HG03196 (cell line): ENCODE measurements at regions not wholly inside any gene's neighbourhood (a gene's known extent, or its start where the extent isn't known, plus 50 kb on each side); places are given as distances from the start of the nearest gene placed in this dataset.

ENCODE experiments used
- ATAC-seq: cut with Tn5 transposase; IDR thresholded peaks from one replicate; pipeline ENCODE4 v1.9.1; 2021; ENCODE audit not compliant: unreplicated experiment

DNA sequence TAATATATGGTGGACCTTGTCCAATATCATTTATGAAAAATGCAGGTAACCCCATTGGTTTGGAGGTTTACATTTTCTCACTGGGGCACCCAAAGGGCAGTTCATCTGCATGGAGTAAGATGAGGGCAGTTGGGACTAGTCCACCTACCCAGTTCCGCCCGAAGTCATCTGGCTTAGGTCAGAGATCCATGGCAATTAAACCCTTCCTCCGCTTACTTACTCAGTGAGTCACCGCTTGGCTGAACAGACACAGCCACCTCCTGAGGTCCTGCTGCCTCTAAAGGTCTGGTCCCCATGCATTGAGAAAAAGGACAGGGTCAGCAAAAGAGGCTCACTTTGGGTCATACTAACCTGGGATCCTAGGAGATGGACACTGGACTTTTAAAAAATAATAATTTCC is 102.9 kb upstream of the PRL start:
- ATAC-seq: no peak

DNA sequence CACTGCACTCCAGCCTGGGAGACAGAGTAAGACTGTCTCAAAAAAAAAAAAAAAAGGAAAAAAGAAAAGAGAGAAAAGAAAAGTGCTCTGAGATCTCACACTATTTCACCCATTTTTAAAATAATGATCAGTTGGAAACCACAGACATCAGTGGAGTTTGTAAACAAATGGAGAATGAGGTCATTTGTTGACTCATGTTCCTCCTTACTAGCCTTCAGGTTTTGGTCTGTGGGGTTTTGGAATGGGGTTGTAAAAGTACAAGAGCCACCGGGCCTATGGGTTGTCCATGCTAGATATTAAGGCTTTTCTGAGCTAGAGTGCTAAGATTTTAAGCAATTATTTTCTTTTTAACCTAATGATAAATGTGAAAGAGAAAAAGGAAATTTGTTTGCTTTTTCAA is 104.4 kb upstream of the PRL start:
- no peak for ATAC-seq

DNA sequence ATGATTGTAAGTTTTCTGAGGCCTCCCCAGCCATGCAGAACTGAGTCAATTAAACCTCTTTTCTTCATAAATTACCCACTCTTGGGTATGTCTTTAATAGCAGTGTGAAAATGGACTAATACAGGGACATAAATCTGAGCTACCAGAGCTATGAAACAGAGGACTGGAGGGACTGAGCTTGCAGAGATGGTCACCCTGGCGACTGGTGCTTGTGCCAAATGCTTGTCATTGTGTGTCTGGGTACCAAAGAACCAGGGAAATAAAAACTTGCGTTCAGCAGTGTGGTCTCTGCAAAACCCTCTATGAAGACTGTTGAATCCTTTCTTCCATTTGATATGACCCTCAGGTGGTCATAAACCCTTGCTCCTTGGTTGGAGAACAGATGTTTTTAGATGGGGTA is 105.1 kb upstream of the PRL start:
- ATAC-seq: no peak

DNA sequence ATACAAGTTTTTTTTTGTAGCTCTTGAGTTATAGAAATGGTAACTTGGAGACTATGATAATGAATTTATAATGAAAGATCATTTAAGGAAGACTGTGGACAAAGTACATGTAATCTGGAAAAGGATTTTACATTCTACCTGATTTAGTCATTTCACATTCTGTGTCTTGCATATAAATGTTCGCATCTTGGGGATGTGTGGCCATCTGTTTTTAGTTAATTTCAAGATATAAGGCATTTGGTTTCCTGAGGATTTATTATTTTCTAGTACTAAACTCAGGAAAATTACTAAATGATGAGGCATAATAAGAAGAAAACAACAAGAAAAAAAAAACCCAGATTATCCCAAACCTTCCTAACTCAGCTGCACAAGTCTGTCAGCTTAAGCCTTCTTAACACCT is 112.7 kb upstream of the PRL start:
- no peak for ATAC-seq

DNA sequence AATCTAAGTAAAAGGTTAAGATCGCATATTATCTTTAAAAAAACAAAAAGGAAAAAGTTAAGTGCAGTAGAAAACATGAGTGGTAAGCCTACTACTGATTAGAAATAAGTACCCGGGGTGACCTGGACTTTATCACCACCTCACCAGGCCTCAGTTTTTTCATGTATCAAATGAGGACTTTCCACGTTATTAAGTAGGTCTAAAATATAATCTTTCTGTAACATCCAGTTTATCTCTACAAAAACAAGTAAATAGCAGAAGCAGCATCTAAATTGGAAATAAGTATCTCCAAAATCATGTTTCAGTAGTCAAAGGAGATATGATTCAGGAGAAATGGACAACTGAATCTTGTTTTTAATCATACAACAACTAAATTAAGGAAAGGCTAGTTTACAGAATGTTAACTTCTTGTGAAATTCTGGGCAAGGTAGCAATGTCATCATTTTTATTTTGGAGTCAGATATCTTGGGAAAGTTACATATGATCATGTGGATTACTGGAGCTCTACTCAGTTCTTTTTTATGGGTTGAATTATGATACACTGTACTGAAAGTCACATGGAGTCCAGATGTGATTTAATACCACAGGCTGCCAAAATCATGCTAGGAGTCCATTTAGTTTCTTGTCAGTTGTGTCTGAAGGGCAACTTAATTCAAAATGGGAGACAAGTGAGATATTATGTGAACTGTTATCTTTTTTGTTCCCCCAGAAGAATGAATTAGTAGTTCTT is 114.7 kb upstream of the PRL start:
- no peak for ATAC-seq

DNA sequence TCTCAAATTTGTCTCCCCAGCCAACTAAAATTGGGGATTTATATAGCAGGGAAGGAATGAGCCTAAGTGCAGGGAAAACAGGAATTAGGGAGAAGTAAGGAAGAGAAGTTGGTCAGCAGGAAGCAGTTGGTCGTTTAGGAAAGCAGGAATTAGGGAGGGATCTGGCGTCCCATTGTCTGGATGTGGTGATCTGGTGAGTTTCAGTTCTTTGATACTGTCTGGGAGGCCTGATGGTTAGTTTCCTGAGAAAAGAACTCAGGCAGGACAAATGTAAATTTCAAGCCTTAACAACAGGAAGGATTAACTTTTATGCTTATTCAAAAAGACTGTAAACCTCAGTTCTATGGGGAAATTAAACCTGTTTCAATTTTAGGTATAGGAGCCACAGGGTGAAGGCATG is 116.2 kb upstream of the PRL start:
- ATAC-seq: no peak

DNA sequence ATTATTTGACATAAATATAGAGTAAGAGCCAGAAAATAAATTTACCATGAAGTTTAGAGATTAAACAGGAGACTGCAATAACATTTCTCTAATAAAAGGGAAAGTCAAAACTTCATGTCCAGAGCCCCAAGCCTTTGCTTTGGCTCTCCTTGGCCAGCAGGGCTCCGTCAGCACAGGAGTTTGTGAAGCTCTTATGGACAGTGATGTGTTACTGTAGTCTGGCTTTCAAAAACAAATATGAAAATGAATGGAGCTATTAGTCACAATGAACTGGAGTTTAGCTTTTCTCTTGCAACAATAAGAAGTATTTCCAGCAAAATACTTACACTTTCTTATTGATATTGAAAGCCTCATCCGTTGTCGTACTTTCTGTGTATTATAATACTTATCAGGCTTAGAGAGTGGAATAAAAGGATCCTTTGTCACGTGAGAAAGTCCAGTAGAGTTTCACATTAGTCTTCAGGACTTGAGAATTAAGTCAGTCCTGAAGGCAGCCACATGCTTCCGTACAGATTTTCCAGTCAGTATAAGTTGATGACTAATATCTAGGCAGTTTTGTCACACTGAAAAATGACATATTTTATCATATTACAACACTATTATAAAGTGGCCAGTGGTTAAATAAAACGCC is 117.0 kb upstream of the PRL start:
- ATAC-seq: no peak

DNA sequence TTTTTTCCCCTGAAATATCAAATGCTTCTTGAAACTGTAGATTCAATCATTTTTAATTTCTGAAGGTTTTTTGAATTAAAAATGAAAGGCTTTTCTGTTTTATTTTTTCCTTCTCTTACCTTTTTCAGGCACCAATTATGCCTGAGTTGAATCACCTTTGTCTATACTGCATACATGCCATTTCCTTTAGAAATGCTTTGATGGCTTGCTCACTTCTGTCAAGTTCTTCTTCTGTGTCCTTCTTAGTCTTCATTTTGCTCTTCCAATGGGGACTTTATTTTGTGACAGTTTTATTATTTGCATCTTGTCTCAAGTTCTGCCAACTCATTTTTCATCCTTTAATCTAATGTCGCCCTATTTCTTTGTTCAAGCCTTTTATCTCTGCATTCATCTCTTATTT is 121.9 kb upstream of the PRL start:
- no peak for ATAC-seq

DNA sequence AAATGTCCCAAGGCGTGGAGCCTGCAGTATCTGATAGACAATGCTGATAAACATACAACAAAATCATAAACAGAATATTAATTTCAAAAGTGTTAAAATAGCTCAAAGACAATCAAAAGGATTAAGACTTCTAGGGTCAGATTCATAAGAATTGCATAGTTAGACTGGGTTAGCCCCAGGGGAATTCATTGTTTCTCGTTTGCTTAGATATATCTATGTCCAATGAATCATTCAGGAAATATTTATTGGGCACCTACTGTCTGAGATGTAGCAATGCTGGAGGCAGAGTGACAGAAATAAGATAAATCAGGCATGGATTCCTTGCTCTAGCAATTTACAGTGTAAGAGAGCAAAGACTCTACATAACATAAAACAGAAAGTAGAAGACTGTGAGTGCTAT is 124.4 kb upstream of the PRL start:
- no peak for ATAC-seq

DNA sequence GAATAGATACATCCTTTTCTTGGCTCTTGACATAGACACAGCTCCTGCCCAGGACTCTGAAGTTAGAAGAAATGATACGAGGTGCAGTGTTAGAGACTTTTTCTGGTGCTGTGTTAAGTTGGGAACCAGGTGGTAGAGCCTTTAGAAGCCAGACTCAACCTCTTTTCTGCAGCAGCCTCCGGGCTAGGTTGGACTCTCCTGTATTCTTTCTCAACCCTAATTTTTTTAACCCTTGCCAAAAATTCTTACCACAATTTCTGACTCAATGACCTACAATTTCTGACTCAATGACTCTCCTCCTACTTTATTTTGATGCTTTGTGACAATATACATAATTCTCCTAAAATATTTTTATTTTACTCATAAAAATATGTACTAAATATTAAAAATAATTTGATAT is 127.4 kb upstream of the PRL start:
- ATAC-seq: no peak

DNA sequence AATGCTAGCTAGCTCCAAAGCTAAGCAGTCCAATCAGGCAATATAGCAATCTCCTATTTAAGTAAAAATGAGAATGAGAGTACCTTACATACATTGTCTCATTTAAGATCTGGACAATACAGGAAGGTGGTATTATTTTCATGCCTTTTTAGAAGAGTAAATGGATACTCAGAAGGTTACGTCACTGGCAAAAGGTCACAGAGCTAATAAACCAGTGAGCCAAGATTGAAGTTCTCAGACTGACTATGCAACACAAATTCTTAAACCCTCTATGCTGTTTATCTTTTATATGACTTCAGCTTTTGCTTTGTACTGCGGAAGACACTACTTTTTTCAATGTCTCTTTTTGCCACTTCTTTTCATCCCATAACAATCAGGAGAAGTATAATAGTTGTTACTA is 135.2 kb upstream of the PRL start:
- no peak for ATAC-seq

DNA sequence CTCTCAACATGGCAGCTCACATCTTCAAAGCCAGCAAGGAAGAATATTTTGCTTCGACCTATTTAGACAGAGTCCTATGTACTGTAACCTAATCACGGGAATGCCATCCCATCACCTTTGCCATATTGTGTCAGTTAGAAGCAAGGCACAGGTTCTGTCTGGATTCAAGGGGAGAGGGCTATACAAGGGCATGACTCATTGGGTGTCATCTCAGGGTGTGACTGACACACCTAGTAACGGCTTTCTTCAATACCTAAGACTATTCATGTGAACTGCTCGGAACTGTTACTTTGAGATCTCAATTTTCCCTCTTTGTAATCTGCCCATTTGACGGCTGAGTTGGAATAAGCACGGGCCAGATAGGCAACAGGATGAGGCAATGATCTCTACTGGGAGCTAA is 135.6 kb upstream of the HDGFL1 start:
- no peak for ATAC-seq

DNA sequence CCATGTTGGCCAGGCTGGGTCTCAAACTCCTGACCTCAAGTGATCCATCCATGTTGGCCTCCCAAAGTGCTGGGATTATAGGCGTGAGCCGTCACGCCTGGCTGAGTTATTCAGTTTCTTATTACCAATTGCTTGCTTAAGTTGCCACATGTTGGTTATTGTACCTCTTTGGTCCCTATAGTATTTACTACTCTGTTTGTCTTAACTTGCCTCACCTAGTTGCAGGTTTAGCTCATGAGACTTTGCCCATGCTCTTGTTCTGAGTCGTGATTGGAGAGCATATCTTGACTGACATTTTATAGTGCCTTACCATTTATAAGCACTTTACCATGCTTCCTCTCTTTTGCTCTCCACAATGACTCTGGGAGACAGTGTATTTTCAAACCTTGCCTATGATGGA is 134.2 kb upstream of the HDGFL1 start:
- no peak for ATAC-seq

DNA sequence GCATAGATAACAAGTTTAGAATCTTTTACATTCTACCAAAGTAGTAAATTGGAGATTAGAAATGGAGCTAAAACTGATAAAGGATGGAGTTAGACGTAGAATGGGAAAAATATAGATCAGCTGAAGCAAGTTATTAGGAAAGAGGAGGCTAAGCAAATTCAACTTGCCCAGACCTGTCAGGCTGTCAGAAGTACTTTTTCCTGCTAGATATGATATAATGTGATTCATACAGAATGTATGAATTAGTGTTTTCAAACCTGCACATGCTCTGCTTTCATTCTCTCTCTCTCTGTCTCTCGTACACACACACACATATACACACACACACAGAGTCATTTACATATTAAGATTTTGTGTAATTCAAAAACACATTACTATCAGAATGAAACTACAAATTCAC is 133.2 kb upstream of the HDGFL1 start:
- no peak for ATAC-seq

DNA sequence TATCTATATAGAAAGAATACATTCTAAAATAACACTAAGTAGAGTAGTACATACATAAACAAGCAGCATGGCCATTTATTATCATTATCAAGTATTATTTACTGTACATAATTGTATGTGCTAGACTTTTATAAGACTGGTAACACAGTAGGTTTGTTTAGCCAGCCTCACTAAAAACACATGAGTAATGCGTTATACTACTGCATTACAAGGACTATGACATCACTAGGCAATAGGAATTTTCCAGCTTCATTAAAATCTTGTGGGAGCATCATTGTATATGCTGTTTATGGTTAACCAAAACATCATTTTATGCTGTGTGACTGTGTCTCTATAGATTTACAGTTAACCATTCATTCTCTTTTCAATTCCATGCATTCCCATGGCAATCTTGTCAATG is 131.7 kb upstream of the HDGFL1 start:
- ATAC-seq: no peak

DNA sequence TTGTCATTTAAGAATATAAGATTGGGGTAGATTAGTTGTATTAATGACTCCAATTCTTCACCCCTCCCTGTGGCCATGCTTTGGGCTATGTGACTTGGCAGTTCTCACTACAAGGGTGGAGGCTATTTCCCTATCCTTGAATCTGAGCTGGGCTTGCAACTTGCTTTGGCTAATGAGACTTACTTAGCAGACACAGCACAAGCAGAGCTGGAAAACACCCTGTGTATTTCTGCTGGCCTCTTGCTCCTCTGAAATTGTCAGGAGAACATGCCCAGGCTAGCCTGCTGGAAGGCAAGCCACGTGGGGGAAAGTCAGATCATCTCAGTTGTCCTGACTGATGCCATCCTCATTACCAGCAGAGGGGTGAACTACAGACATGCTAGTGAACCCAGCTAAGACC is 126.5 kb upstream of the HDGFL1 start:
- no peak for ATAC-seq

DNA sequence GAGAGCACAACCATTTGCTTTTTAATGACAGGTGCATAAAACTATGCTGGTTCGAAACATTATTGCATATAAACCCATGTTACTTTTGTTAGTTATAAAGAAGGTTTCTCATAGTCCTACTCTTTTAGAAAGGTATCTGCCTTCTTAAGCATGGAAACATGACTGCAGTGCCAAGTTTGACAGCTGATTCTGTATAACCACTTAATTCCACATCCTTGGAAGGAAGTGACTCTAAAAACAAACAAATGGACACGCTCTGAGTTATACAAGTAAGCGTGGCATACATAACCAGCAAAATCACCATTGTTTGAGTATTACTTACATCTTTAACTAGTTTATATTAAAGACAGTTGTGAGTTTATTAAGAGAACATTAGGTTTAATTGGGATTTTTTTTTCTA is 125.0 kb upstream of the HDGFL1 start:
- no peak for ATAC-seq

DNA sequence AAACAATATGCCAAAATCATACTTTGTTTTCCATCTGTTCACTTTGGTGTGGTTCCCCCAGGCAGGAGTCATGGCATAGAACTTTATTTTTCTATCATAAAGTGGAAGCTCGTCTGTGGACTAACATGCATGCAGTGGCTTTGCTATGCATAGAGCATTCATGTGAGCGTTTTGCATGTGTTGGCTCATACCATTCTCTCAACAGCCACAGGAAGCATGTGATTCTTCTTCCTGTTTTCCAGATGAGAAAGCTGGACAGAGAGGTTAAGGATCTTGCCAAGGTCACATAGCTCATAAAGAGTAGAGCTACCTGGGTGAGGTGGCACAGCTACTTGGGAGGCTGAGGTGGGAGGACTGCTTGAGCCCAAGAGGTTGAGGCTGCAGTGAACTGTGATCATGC is 123.4 kb upstream of the HDGFL1 start:
- ATAC-seq: no peak

DNA sequence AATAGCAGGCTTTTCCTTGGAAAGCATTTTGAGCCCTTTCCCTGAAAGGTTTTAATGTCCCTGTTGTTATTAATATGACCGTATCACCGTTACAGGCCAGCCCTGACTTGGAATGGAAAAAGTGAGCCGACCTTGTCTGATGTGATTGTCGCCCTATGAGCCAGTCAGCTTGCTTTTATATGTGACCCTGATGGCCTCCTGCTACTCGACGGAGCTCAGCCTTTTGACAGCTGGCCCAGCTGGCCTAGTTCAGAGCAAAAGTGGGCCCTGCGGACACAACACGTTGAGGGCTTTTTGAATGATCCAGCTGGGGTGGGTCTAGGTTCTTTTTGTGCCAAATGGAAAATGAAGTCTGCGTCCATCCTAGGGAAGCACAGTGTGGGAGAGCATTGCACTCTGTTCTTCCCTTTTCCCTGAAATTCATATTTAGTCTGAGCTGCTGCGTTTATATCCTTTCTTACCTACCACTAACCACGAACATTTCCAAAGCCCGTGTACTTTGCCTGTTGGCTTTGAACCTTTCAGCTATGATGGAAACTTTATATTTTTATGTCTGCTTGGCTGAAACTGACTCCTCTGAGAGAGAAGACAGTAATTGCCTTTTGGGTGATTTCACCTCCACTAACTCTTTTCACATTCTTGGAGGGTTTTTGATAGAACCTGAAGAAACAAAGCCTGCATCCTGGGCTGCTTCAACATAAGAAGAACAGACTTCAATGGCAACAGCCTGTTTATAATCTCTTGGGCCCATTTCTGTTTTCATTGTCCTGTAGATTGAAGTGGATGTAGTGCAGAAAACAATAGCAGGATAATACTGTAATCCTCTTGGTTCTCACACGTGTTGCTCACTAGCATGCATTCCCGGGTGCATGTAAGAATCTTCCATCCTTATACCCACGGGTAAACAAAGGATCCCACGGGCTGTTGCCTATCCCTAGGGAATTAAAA is 121.8 kb upstream of the HDGFL1 start:
- ATAC-seq: no peak

DNA sequence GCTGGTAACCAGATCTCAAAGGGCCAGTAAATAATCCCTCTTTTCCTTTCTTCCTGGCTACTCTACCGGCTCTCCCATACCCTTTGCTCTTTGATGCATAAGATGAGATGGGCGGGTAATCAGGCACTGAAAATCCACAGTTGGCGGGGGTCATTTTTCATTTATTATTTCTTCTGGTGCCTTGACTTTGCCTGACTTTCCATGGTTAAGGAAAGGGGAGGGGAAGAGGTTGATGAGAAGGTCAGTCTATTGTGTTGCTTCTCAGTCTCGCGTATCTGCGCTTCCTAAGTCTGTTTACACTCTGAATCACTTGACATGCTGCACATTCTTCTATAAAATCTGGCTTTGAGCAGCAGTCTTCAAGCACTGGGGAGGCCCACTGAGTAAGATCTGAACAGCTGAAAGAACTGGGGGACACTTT is 121.1 kb upstream of the HDGFL1 start:
- ATAC-seq: no peak

DNA sequence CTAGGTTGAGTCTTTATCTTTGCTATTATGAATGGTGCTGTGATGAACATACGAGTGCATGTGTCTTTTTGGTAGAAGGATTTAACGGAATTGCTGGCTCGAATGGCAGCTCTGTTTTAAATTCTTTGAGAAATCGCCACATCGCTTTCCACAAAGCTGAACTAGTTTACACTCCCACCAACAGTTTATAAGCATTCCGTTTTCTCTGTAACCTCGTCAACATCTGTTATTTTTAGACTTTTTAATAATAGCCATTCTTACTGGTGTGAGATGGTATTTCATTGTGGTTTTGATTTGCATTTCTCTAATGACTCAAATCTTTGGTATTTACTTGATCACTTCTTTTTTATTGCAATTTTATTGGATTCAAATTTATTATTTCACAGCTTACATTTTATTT is 117.4 kb upstream of the HDGFL1 start:
- ATAC-seq: no peak

DNA sequence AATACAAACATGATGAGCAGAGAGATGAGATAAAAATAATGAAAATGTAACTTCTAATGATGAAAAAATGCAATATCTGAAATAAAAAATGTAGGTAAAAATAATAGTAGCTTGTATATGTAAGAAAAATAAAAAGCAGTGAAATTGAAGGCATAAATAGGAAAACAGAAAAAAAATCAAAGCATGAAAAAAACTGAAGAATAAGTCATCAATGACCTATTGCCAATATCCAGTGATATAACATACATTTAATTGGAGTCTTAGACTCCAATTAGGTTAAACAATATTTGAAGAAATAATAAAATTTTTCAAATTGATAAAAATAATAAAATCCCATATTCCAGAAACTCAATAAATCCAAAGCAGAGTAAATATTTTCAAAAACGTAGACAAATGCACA is 114.0 kb upstream of the HDGFL1 start:
- ATAC-seq: no peak
